GM18907 (cell line): ENCODE measurements at regions not wholly inside any gene's neighbourhood (a gene's known extent, or its start where the extent isn't known, plus 50 kb on each side); places are given as distances from the start of the nearest gene placed in this dataset.

Experiments
- ATAC-seq: cut with Tn5 transposase; IDR thresholded peaks from one replicate; pipeline ENCODE4 v1.9.1; 2021; ENCODE audit warnings: mild to moderate bottlenecking, moderate library complexity; ENCODE audit not compliant: unreplicated experiment

DNA sequence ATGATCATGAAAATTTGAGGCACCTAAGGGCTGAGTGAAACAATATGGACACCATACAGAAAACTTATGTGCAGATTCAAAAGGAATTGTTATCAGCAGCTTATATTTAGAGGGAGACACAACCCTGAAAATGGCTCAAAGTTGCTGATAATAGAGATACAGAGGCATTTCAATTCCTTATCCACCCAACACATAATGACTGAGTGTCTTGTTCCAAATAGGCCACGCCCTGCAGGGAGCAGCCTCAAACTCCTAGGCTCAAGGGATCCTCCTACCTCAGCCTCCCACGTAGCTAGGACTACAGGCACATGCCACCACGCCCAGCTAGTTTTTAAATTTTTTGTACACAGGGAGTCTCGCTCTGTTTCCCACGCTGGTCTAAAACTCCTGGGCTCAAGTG is 79.0 kb downstream of the LBH start:
- no peak for ATAC-seq

DNA sequence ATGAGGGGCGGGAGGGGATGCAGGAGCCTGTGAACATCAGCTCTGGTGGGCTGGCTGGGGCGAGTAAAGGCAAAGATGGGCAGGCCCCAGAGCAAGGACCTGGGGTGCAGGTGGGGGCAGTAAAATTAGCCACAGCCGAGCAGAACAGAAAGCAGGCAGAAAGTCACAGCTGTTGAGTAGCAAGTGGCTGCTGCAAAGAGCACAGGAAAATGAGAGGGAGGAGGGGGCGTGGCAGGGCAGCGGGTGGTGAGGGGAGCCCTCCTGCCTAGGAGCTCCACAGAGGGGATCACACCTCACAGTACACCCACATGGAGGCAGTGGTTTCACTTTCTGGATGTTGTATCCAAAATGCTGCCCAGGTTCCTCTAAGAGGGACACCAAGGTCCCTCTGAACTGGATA is 79.6 kb downstream of the LBH start:
- ATAC-seq, result no peak

DNA sequence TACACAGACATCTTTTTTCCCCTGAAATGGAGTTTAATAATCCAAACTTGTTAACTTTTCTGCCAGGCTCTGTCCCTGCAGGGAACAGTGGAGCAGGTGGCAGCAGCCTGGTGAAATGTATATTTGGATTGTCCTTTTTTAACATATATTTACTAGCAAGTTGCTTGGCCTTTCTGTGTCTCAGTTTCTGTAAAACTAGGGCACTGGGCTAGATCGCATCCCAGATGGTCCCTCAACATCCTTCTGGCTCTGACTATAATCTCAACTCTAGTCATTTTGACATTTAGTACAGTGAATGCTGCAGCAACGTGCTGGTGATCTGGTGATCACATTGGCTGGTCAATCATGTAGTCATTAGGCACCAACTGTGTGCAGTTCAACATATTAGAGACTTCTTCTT is 80.4 kb downstream of the LBH start:
- ATAC-seq, result no peak

DNA sequence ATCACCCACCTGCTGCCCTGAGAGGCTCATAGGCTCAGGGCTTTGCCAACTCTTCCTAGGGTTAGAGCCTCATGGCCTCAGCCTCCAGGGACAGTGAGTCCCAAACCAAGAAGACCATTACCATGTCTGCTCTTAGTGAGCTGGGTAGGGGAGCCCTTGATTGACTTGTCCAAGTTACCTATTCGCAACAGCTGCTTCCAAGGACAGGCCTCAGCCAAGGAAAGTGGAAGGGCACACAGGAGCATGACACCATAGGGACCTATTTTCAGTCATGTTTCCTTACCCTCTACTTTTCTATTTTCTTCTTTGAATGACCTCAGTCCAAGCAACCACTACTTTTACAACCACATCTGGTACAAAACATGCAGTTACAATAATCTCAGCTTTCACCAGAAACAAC is 81.6 kb downstream of the LBH start:
- ATAC-seq, result no peak

DNA sequence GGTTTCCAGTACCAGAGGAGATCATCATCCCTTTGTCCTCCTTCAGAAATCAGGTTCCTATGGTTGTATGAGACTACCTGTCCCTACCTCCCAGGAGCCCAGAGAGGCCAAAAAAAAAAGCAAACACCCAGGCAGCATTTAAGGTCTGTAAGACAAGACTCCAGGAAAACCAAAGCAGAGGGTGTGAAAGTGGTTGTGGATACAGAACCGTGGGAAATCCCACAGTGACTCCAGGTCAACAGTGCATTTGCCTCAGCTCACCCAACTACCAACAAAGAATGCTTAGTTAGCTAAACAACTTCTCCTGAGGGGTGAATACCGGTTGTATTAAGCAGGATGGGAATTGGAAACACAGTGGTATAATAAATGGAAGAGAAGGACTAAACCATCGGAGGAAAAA is 83.6 kb downstream of the LBH start:
- no peak for ATAC-seq

DNA sequence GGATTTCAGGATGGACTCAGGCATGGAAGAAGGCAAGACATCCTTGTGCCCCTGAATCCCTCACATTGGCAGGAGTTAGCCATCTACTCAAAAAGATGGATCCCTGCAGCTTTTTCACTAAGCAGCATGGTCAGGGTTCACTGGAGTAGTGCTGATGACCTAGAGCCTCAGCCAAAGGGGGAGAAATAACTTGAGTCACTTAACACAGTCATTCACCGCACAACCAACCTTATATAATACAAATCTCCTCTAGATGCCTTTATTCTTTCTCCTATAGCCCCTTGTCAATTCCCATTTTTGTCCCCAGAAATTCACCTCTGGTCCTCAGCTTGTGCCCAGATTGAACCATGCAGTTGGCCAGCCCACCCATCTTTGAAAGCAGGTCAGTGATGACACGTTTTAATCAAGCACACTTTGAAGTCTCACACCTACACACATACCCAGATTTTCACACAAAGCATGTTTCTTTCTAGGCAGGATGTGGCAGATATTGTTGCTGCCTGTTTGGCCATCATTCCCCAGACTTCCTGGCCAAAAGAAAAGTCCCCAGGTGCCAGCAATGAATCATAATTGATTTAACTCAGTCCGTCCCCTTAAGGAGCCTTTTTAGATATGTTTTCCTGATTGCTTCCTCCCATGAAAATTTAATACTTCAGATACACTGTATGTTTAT is 84.2 kb downstream of the LBH start:
- no peak for ATAC-seq

DNA sequence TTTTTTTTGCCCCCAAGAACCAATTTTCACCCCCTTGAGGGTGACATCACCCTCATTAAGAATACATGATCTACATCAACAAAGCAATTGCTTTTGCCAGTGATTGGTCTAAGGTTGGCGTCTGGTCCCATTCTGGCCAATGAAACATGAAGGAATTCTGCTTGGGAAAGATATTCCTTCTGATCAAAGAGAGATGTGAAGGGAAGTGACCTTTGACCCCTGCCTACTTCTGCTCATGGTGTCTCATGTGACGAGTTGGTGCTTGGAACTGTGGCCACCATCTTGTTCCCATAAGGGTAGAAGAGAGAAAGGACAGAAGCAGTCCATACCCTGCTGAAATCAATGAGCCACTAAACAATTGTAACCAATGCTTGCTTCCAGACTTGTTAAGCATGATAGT is 85.1 kb downstream of the LBH start:
- ATAC-seq, result no peak

DNA sequence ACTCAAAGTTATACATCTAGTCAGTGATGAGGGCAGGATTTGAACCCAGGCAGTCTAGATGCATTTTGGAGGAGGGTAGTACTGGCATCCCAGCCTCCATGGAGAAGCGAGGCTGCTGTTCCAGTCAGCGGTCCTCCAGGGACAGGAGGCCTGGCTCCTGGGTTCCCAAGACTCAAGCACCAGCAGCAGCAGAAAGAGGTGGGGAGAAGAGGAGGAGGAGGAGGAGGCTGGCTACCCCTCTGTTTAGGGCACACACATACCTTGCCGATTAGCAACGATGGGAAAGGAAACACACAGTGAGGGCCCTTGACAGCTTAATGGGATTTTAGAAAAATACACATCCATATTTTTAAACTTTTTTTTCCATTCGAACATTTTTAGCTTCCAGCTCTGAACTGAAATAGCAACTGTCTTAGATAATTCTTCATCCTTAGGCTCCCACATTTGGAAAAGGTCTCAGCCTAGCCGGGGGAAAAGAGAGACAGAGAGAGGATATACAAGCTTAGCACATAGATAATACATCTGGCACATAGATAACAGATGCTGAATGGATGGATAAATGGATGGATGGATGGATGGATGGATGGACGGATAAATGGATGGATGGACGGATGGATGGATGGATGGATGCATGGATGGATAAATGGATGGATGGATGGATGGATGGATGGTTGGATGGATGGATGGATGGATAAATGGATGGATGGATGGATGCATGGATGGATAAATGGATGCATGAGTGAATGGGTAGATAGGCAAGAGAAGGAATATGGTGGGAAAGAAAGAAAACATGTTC is 87.9 kb downstream of the LBH start:
- ATAC-seq, result no peak

DNA sequence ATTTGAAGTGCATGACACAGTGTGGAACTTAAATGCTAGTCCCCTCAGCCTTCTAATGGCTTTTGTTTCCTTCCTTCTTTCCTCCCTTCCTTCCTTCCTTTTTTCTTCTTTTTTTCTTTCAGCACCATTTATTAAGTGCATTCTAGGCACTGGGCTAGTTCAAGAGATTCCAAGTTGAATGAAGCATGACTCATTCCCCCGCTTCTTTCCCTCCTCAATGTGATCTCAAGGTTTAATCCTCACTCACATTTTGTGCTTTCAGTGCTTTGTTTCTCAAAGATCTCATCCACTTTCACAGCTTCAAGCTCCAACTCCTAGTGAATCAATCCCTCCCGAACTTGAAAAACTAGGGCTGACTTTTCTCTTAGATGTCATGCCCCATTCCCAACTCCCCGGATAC is 90.1 kb downstream of the LBH start:
- no peak for ATAC-seq

DNA sequence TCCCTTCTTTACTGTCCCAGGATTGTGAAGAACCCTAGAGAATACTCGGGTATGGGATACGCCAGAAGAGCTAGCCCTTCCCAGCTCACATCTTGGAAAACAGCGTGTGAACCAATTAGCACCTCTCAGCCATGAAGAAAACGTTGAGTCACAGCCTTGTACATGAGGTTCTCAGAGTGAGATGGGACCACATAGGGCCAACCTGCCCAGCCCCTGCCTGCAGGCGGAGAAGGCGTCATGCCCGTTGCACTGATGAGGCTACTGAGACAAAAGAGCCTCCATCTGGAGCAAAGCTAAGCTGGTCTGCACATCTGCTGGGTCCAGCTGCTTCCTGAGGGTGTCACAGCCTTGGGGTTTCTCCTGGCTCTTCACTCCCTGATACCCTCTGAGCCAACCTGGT is 92.2 kb downstream of the LBH start:
- no peak for ATAC-seq

DNA sequence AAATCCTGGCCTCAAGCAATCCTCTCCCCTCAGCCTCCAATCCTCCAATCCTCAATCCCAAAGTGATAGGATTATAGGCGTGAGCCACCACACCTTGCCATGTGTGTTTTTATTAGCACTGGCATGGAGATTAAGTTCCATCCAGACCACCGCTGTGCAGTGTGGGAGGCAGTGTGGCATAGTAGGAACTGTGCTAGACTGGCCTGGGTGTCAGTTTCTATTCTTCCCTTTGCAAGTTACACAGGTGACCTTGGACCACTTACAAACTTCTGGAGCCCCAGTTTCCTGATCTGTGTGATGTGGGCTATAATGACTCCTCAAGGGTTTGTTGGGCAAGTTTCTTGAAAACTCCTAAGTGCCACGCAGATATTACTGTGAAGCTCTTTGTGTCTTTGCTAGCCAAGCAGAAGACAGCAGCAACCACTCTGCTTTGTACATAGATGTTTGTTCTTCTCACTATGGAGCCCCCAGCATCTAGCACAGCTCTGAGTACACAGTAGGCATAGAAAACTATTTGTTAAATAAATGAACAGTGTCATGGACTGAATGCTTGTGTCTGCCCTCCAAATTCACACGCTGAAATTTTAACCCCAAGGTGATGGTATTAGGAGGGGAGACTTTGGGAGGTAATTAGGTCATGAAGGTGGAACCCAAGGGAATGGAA is 93.0 kb downstream of the LBH start:
- no peak for ATAC-seq

DNA sequence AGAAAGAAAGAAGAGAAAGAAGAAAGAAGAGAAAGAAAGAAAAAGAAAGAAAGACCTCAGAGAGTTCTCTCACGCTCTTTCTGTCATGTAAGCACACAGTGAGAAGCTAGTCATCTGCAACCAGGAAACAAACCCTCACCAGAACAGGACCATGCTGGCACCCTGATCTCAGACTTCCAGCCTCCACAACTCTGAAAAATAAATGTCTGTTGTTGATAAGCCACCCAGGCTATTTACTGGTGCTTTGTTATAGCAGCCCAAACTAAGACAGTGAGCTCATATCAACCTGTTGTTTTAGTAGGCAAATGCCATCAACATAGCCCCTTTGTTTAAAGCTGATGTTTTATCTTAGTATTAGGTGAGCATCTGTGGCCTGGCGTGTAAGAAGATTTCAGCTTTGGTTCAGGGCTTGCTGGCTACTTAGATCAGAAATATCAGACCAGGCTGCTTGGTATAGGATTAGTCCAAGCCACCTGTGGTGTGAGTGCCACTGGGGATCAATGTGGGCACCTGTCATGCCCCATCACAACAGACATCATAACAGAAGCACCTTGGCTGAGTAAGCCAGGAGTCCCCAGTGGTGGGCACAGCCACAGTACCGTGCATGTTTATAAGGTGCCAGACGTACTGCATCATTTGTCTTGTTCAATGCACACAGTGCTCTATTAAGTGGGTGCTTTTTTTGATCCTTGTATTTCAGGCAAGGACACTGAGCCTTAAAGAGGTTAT is 94.4 kb downstream of the LBH start:
- no peak for ATAC-seq

DNA sequence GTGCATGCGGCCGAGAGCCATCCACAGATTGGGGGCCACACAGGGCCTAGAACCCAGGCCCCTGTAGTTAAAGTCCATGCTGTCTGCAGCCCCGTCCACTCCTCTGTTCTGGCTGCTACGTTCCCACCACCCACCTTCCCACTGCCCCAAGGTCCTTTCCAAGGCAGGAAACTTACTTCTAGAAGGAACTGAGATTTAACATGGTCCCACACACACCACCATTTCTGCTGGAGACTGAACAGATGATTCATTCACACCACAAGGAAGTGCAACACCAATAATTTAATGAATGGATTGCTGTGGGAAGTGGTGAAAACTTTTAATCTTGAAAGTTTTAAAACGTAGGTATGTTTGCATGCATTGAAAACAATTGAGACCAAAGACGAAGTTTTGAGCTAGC is 95.2 kb downstream of the LBH start:
- ATAC-seq, result no peak

DNA sequence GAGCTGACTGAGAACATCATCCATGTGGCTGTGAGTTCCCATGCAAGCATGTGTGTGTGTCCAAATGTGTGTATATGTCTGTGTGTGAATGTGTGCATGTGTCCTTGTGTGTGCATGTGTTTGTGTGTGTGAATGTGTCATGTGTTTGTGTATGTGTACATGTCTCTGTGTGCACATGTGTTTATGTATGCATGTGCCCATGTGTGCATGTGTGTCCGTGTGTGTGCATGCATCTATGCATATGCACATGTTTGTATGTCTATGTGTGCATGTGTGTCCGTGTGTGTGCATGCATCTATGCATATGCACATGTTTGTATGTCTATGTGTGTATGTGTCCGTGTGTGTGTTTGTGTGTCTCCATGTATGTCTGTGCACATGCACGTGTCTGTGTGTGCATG is 99.7 kb downstream of the LBH start:
- ATAC-seq, result no peak

DNA sequence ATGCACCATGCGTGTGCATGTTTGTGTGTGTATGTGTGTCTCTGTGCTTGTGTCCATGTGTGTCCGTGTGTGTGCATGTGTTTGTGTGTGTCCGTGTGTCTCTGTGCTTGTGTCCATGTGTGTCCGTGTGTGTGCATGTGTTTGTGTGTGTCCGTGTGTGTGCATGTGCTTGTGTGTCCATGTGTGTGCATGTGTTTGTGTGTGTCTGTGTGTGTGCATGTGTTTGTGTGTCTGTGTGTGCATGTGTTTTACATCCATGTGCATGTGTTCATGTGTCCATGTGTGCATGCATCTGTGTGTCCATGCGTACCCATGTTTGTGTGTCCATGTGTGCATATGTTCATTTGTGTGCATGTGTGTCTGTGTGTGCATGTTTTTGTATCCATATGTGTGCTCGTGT is 100.5 kb downstream of the LBH start:
- ATAC-seq, result no peak

DNA sequence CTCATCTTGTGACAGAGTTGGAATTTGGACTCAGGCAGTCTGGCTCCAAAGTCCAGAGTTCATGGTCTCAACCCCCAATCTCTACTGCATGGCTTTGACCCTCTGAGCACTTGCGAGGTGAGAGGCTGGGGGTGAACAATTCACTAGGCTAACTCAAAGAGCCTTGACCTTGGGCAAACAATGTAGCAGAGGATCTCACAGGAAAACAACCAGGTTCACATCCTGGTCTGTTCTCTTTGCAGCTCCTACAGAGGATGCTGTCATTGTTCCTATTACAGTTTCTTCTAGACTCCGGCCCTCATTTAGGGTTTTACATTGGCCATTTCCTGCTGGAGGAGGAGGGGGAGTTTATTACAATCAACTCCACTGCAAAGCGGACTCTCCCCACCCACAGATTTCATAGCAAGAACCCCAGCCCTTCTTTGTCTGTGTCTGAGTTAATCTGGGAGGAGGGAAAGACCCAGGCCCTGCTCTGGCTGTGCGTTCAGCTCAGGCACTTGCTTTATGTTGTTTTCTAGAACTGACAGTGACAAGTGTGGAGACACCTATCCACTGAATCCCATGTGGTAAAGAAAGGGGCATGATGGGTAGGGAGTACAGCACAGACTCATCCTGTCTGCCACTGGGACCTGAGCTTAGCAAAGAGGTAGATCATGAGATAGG is 101.6 kb downstream of the LBH start:
- no peak for ATAC-seq

DNA sequence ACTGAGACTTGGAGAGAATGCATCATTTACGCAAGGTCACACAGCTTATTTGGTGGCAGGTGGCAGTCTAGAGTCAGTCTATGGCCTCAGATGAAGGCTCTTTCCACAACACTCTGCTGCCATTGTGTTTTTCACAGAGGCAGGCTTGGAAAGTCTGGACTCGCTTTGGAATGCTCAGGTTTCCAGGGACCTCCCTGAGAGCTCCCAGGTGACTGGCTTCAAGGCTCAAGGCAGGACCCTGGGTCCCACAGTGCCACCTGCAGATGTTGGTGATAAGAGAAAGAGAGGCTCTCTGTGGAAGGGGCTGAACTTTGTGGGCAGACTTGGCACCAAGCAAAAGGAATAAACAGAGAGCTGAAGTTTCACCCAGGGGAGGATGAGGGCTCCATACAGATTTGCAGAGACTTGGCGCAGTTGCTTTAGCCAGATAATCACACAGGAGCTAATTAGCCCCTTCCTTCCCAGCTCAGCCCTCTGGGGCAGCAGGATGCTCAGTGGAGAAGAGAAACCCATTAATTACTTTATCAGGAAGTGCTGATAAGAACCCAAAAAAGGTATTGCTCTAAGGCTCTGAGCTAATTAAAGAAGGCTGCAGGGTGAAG is 103.5 kb downstream of the LBH start:
- no peak for ATAC-seq

DNA sequence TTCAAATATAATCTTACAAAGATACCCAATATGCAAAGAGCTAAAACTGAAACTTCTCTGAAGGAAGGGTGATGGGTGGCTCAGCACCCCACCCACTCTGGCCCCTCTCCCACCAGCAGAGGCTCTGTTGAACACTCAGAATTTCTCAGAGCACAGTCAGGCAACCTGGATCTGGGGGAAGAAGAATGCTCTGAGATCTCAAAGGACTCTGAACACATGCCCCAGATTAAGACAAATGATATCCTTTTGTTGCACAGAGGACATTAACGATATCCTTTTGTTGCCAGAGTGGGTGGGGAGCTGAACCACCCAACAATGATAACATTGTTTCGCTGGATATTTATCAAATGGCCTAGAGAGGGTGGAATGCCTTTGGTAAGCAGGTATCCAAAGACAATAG is 104.8 kb downstream of the LBH start:
- no peak for ATAC-seq

DNA sequence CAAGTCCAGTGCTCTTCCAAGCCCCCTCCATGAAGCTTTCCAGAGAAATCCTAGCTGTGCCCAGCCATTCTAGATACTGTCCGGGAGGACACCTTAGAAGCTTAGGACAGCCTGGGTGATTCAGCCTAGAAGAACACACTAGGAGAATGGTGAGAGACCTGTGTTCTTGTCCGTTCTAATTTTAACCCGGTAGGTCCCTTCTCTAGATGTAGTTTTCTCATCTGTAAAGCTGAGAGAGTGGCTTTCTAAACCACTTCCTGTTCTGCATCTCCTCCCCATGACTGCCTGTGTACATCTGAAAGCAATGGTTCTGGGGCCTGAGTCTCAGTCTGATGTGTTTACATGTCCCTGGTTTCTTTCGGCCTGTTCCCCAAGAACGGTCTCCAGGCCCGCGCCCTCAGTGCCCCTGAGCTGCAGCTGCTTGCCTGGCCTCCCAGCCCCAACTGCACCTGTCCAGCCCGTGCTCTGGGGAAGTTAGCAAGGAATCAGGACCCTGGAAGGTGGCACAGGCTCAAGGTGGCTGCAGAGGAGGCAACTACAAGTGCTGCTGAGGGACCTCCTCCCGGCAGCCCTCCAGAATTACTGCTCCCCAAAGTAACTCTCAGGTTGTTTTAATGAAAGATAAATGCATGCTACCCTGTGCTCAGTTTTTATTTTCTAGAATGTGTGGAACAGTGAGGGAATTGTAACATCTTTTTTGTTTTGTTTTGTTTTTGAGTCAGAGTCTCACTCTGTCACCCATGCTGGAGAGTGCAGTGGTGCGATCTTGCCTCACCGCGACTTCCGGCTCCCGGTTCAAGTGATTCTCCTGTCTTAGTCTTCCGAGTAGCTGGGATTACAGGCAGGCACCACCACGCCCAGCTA is 105.9 kb downstream of the LBH start:
- ATAC-seq, result peak; percentile 91

DNA sequence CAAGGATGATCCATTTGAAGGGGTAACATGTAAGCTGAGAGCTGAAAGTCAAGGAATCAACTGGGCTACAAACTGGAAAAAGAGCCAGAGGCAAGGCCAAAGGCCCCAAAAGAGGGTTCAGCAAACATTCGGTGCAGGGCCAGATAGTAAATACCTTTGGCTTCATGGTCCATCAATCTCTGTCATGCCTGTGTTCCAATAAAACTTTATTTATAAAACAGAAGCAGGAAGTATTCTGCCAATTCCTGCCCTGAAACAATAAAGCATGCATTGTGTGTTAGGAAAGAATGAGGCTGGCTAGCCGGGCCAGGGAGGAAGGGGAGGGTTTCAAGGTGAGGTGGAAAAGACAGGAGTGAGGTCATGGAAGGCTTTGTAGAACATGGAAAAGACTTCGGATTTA is 107.1 kb downstream of the LBH start:
- no peak for ATAC-seq
